CD4-positive, alpha-beta T cell (primary cell): ENCODE measurements at regions not wholly inside any gene's neighbourhood (a gene's known extent, or its start where the extent isn't known, plus 50 kb on each side); places are given as distances from the start of the nearest gene placed in this dataset.
"Not testable (repeated sequence)": the region's sequence is repeated elsewhere in the genome, so short reads cannot be mapped to it uniquely, and the experiment has no call there.

Experiments
- ATAC-seq: fragments of 200-7000 bp; cut with Tn5 transposase; one replicate; pipeline ENCODE4 v1.10.0; 2022; ENCODE audit warnings: mild to moderate bottlenecking; ENCODE audit not compliant: poor library complexity
- CTCF ChIA-PET: fragments of 350-600 bp; sonication (Branson Sonifier 250); formaldehyde crosslinking; loops from one replicate; lab custom pipeline; 2021; ENCODE audit warnings: antibody characterized with exemption, inconsistent platforms; lab: Charles Lee
- POLR2A ChIA-PET: fragments of 350-600 bp; sonication (Branson Sonifier 250); formaldehyde crosslinking; loops from one replicate; lab custom pipeline; 2021; ENCODE audit warnings: antibody characterized with exemption, inconsistent platforms; lab: Charles Lee
- DNase-seq, 14 experiments: peaks; one replicate each; pipeline ENCODE4 v3.0.0-alpha.2; 2013 to 2020; ENCODE audit warnings: mixed read lengths in 2 of 14
- H3K27ac ChIP-seq, 2 donors: one replicate each; pipeline versions ENCODE4 v1.5.1 to v1.7.0; 2013; ENCODE audit warnings: low read length in 2 of 2, low read depth in 1 of 2, mild to moderate bottlenecking in 1 of 2
- H3K27me3 ChIP-seq, 2 experiments: 1 replicate in 1 of 2; 2 replicates in 1 of 2; pipeline versions ENCODE4 v1.6.1 to v1.7.0; 2013; ENCODE audit warnings: low read length in 2 of 2, control low read depth in 1 of 2, mild to moderate bottlenecking in 1 of 2, moderate library complexity in 1 of 2; ENCODE audit not compliant: insufficient read depth in 2 of 2, control insufficient read depth in 1 of 2
- H3K36me3 ChIP-seq: one replicate; pipeline ENCODE4 v1.6.1; 2013; ENCODE audit warnings: low read length, control low read depth; ENCODE audit not compliant: insufficient read depth
- H3K4me1 ChIP-seq: one replicate; pipeline ENCODE4 v1.6.1; 2013; ENCODE audit warnings: low read length, control low read depth; ENCODE audit not compliant: insufficient read depth
- H3K4me3 ChIP-seq: one replicate; pipeline ENCODE4 v1.5.1; 2013; ENCODE audit warnings: mild to moderate bottlenecking, low read length, moderate library complexity
- H3K9me3 ChIP-seq, 2 experiments: 1 replicate in 1 of 2; 2 replicates in 1 of 2; pipeline versions ENCODE4 v1.6.1 to v1.7.0; 2013; ENCODE audit warnings: low read length in 2 of 2, mild to moderate bottlenecking in 2 of 2, control low read depth in 1 of 2, moderate library complexity in 1 of 2; ENCODE audit not compliant: control insufficient read depth in 1 of 2, insufficient read depth in 1 of 2
- H3K27ac Mint-ChIP-seq: one replicate; pipeline ENCODE4 v1.8.0; 2020; ENCODE audit warnings: mixed read lengths
- H3K27me3 Mint-ChIP-seq: one replicate; pipeline ENCODE4 v1.8.0; 2021; ENCODE audit warnings: mixed read lengths
- H3K36me3 Mint-ChIP-seq: one replicate; pipeline ENCODE4 v1.8.0; 2021; ENCODE audit warnings: low read depth, mixed read lengths
- H3K4me1 Mint-ChIP-seq: one replicate; pipeline ENCODE4 v1.8.0; 2021; ENCODE audit warnings: low read depth, mixed read lengths
- H3K4me3 Mint-ChIP-seq: one replicate; pipeline ENCODE4 v1.8.0; 2020; ENCODE audit warnings: mild to moderate bottlenecking, mixed read lengths
- H3K9me3 Mint-ChIP-seq: one replicate; pipeline ENCODE4 v1.8.0; 2020; ENCODE audit warnings: mixed read lengths
- intact Hi-C, 2 experiments: fragments of 100-400 bp; cut with DNase I in 1 of 2; cut with micrococcal nuclease in 1 of 2; formaldehyde crosslinking; loops; one replicate each; pipeline versions ENCODE4 v1.15.1 to v1.9.0; 2023 to 2025; cut with DNase I, micrococcal nuclease
- TF ChIP-seq, protein P1 (sequence below): fragments of 200-600 bp; IDR thresholded peaks from one replicate; pipeline ENCODE4 v1.8.0; 2022; ENCODE audit warnings: antibody characterized with exemption, mild to moderate bottlenecking

DNA sequence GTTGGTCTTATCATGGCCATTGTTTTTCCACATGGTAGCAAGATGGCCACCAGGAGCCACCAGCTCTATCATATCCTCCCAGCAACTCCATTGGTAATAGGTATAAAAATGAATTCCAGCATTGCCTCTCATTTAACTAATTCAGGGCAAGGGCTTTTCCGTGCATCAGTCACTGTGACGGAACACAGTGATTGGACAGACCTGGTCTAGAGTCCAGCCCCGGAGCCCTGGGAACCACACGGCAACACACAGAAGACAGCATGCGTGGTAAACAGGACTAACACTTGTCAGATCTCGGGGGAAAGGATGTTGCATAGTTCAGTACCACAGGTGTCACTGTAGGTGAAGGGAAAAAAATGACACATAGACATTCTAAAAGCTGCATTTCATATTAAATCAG, 638.0 kb upstream of the RBFOX1 start:
- Mint-ChIP-seq H3K27me3 (no peaks in the 10 kb centered on the region), H3K36me3 (no peaks in the 10 kb centered on the region), H3K4me3 (no peak overlapping the region), H3K4me1 (no peaks in the 10 kb centered on the region), H3K27ac (no peak overlapping the region), H3K9me3 (peaks cover 15% of the 10 kb centered on the region)
- DNase-seq (no peak), ATAC-seq (no peak)
- Histone ChIP-seq H3K9me3 (peaks cover 0 to 5% of the 10 kb centered on the region in 2 experiments), H3K36me3 (no peaks in the 10 kb centered on the region), H3K27me3 (no peaks in the 10 kb centered on the region), H3K4me1 (no peaks in the 10 kb centered on the region), H3K27ac (no peak overlapping the region), H3K4me3 (no peak overlapping the region)
- intact Hi-C loops, result no loop called here
- ChIA-PET CTCF (no interaction called here), POLR2A (no interaction called here)
- TF ChIP-seq, protein P1, sequence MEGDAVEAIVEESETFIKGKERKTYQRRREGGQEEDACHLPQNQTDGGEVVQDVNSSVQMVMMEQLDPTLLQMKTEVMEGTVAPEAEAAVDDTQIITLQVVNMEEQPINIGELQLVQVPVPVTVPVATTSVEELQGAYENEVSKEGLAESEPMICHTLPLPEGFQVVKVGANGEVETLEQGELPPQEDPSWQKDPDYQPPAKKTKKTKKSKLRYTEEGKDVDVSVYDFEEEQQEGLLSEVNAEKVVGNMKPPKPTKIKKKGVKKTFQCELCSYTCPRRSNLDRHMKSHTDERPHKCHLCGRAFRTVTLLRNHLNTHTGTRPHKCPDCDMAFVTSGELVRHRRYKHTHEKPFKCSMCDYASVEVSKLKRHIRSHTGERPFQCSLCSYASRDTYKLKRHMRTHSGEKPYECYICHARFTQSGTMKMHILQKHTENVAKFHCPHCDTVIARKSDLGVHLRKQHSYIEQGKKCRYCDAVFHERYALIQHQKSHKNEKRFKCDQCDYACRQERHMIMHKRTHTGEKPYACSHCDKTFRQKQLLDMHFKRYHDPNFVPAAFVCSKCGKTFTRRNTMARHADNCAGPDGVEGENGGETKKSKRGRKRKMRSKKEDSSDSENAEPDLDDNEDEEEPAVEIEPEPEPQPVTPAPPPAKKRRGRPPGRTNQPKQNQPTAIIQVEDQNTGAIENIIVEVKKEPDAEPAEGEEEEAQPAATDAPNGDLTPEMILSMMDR, result no peak

DNA sequence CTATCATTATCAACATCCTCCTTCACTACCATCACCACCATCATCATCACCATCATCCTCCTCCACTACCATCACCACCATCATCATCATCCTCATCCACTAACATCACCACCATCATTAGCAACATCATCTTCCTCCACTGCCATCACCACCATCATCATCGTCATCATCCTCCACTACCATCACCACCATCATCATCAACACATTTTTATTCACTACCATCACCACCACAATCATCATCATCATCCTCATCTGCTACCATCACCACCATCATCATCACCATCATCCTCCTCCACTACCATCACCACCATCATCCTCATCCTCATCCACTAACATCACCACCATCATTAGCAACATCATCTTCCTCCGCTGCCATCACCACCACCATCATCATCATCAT, 639.2 kb upstream of the RBFOX1 start:
- H3K4me3 ChIP-seq, ATAC-seq, H3K27ac ChIP-seq, H3K27ac Mint-ChIP-seq, H3K4me3 Mint-ChIP-seq, H3K9me3 Mint-ChIP-seq, intact Hi-C loops, POLR2A ChIA-PET, H3K36me3 ChIP-seq, DNase-seq, H3K9me3 ChIP-seq, H3K27me3 ChIP-seq, H3K36me3 Mint-ChIP-seq, CTCF ChIA-PET, H3K4me1 Mint-ChIP-seq, H3K4me1 ChIP-seq, H3K27me3 Mint-ChIP-seq: not testable (repeated sequence)

DNA sequence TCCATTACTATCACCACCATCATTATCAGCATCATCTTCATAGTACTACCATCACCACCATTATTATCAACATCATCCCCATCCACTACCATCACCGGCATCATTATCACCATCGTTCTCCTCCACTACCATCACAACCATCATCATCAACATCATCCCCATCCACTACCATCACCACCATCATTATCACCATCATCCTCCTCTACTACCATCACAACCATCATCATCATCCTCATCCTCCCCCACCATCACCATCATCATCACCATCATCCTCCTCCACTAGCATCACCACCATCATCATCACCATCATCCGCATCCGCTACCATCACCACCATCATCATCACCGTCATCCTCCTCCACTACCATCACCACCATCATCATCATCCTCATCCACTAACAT, 639.8 kb upstream of the RBFOX1 start:
- Mint-ChIP-seq H3K4me3 (no peak overlapping the region), H3K27ac (no peak overlapping the region), H3K36me3 (no peaks in the 10 kb centered on the region), H3K27me3 (no peaks in the 10 kb centered on the region), H3K4me1 (no peaks in the 10 kb centered on the region), H3K9me3 (peaks cover 6% of the 10 kb centered on the region)
- TF ChIP-seq, protein P1, result no peak
- H3K4me3 ChIP-seq, result no peak overlapping the region
- no peaks in the 10 kb centered on the region for H3K36me3 ChIP-seq
- intact Hi-C loops, result no loop called here
- ATAC-seq (no peak), DNase-seq (no peak)
- peaks cover 0 to 5% of the 10 kb centered on the region in 2 experiments for H3K9me3 ChIP-seq
- H3K4me1 ChIP-seq, result no peaks in the 10 kb centered on the region
- H3K27ac ChIP-seq, result no peak overlapping the region
- no peaks in the 10 kb centered on the region for H3K27me3 ChIP-seq
- CTCF ChIA-PET, result no interaction called here
- POLR2A ChIA-PET, result no interaction called here

DNA sequence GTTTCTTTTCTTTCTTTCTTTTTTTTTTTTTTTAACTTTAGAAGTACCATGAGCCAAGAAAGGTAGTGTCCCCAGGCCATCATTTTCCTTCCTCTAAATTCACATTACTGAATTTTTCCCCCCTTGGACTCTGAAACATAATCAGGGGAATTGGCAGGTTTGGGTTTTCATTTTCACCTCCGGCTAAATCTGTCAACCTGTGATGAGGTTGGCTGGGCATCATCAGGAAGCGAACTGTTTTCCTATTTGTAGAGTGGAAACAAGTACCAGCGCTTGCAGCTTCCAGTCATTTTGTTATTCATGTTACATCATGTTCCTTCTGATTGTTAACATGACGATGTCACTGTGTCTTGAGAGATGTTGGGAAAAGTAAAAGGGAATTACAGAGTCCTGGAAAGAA, 641.9 kb upstream of the RBFOX1 start:
- Mint-ChIP-seq H3K9me3 (peaks cover 6% of the 10 kb centered on the region), H3K27me3 (no peaks in the 10 kb centered on the region), H3K4me1 (no peaks in the 10 kb centered on the region), H3K4me3 (no peak overlapping the region), H3K36me3 (no peaks in the 10 kb centered on the region), H3K27ac (no peak overlapping the region)
- H3K27ac ChIP-seq, result no peak overlapping the region
- H3K36me3 ChIP-seq, result no peaks in the 10 kb centered on the region
- H3K4me3 ChIP-seq, result no peak overlapping the region
- DNase-seq, result no peak
- no peaks in the 10 kb centered on the region for H3K27me3 ChIP-seq
- H3K9me3 ChIP-seq, result peaks cover 5 to 6% of the 10 kb centered on the region in 2 experiments
- ChIA-PET POLR2A (no interaction called here), CTCF (no interaction called here)
- no peaks in the 10 kb centered on the region for H3K4me1 ChIP-seq
- TF ChIP-seq, protein P1, result no peak
- no peak for ATAC-seq
- intact Hi-C loops, result no loop called here
